GM12892 (cell line): ENCODE measurements at regions not wholly inside any gene's neighbourhood (a gene's known extent, or its start where the extent isn't known, plus 50 kb on each side); places are given as distances from the start of the nearest gene placed in this dataset.

ENCODE experiments used
- DNase-seq: peaks from one replicate; pipeline ENCODE4 v3.0.0; 2011; ENCODE audit not compliant: insufficient read length
- FAIRE-seq: peaks from 2 replicates; lab custom pipeline; 2011; peaks lifted over from hg19 to GRCh38; lab: Jason Lieb, UNC
- POLR2A ChIP-seq: IDR thresholded peaks from 2 replicates; pipeline ENCODE4 v1.6.1; 2011; ENCODE audit warnings: low read depth, low read length, control low read depth
- POLR2AphosphoS5 ChIP-seq: IDR thresholded peaks from 2 replicates; pipeline ENCODE4 v1.6.1; 2011; ENCODE audit warnings: low read depth, low read length, control low read depth
- TAF1 ChIP-seq: IDR thresholded peaks from 2 replicates; pipeline ENCODE4 v1.6.1; 2011; ENCODE audit warnings: low read depth, mild to moderate bottlenecking, control low read depth, low read length, borderline replicate concordance

DNA sequence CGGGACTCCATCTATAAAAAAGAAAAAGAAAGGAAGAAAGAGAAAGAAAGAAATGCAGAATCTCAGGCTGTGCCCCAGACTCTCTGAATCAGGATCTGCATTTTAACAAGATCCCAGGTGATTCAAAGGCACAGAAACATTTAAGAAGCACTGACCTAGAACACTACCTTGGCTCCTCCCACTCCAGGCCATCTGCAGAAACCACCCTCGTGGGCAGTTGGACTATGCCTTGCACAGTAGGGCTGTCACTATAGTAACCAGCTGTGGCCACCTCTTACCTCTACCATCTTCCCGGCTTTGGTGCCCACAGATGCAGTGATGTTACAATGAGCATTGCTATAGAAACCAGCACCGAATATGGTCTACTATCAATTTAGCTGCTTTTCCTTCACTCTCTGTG, 110.9 kb upstream of the PWP1 start:
- no peak for FAIRE-seq
- DNase-seq = no peak
- TF ChIP-seq POLR2A = no peak
- TF ChIP-seq POLR2AphosphoS5 = no peak
- TF ChIP-seq TAF1 = no peak

DNA sequence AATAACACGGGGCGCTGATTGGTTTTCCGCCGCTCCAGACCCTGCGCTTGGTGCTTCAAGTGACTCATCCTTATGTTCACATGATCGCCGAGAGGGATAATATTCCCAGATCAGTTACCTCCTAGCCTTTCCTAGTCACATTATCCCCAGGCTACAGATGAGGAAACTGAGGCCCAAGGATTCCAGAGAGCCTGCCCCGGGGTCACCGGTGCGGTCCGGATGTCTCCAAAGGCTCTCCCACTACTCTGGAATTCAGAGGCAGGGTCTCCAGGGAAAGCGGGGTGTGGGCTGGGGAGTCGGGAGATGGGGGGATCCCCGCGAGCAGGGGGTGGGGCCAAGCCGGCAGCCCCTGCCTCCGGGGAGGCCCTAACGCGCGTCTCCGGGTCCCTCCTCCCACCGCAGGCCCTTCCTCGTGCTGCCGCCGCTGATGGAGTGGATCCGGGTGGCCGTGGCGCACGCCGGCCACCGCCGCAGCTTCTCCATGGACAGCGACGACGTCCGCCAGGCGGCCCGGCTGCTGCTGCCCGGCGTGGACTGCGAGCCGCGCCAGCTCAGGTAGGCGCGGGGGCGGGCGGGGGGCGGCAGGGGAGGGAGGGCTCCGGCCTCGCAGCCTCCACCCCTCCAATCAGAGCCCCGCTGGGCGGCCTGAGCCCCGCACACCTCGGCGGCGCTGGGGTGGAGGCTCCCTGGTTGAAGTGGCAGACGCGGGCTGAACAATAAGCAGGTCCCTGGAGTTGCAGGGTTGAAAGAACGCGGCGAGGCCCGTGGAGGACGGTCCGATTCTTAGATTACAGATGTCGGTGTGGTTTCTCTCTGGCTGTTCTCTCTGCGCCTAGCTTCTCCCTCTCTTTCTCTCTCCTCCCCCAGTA, 104.6 kb upstream of the PWP1 start:
- TF ChIP-seq POLR2AphosphoS5 = no peak
- TF ChIP-seq TAF1 = no peak
- no peak for TF ChIP-seq POLR2A
- DNase-seq (no peak), FAIRE-seq (no peak)

DNA sequence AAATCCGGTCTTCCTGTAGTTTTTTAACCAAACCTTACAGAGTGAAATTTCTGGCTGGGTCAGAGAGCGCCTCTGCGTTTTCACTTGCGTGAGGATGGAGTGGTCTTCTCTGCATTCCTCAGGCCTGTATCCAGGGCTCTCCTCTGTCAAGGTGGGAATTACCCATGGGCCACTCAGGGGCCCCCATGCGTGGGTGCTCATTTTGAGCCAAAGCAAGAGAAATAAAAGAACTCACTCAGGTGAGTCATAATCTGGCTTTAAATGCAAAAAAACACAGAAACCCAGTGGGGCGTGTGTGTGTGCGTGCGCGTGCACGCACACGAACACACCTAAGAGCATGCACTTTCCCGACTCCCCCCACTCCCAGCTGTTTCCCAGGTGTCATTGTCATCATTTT, 104.0 kb upstream of the PWP1 start:
- DNase-seq = no peak
- no peak for FAIRE-seq
- no peak for TF ChIP-seq POLR2AphosphoS5
- no peak for TF ChIP-seq POLR2A
- TF ChIP-seq TAF1 = no peak

DNA sequence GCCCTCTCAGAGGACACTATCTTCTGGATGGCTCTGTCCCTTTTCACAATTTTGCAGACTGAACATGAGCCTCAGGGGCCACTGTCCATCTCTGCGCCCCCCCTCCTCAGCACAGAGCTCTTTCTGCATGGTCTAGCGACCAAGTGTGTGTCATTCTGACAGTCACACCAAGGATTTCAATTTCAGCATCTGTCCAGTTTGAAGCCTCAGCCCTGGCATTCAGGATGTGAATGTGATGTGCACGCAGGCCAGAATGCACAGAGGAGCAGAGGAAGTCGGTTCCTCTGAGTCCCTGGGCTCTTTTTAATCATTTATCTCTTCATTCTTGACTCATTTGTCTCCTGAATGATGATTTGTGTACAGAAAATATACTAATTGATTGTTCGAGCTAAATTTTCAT, 102.0 kb upstream of the PWP1 start:
- no peak for TF ChIP-seq POLR2A
- no peak for TF ChIP-seq POLR2AphosphoS5
- TF ChIP-seq TAF1 = no peak
- DNase-seq = no peak
- no peak for FAIRE-seq

DNA sequence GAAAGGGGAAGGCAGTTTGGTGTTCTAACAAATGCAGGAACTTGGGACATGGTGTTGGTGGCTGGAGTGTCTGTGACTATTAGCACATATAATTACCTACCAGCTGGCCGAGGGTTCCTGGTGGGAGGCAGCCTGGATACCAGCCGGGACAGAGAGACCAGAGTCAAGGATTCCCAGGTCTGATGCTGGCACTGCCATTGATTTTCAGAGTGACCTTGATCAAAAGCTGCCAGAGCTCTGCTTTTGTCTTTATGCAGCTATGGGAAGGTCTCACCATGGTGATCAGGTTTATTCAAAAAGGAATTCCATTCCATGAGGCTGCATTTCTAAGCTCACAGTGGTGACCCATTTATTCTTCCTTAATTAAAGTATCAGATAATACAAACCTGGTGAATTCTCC, 101.0 kb upstream of the PWP1 start:
- FAIRE-seq = no peak
- TF ChIP-seq TAF1 (no peak), POLR2AphosphoS5 (no peak), POLR2A (no peak)

DNA sequence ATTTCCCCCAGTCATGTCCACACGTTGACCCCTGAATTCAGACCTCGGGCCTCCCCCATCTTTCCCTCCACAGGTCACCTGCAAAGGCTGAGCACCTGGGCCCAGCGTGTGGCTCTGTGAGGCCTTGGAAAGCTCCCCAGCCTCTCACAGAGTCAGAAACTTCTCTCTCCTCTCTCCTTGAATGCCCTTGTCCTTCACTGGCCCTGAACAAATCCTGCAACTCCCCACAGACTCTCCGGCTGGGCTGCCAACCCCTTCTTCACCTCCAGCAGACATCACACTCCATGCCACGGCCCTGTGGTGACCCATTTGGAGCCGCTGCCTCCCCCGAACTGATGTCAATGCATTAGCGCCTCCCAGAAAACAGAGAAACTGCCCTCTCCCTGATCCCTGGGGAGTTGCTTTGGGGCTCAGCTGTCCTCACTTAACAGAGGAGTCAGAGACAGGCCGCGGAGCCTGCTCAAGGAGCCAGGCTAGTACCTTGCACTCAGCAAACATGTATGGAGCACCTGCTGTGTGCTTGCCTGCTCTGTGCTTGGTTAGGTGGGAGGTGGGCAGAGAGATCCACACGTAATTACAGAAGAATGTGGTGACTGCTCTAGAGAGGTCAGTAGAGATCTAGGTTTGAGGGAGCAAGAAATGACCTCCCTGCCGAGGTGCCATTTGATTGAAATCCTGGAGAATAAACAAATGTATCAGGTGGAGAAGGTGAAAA, 99.2 kb upstream of the PWP1 start:
- TF ChIP-seq POLR2AphosphoS5 = no peak
- TF ChIP-seq TAF1 = no peak
- no peak for TF ChIP-seq POLR2A
- DNase-seq = no peak
- no peak for FAIRE-seq

More for the DNA sequence above, 101.0 kb upstream of the PWP1 start:
- DNase-seq = no peak

DNA sequence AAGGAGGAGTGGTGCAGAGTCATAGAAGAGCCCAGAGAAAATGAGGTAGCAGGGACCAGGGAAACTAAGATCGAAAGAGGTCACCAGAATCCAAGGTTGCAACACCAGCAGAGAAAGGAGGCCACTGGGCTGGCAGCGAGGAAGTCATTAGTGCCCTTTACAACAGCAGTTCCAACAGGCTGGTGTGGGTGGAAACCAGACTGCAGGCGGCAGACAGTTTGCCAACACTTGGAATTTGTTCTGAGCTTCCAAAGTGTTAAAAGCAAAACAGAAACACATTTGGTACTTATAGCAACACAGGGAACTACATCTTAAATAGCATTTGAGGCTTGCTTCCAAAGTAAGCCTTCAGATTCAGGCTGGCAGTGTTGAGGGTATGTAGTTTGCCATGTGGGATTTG, 95.2 kb upstream of the PWP1 start:
- DNase-seq = no peak
- FAIRE-seq = no peak

DNA sequence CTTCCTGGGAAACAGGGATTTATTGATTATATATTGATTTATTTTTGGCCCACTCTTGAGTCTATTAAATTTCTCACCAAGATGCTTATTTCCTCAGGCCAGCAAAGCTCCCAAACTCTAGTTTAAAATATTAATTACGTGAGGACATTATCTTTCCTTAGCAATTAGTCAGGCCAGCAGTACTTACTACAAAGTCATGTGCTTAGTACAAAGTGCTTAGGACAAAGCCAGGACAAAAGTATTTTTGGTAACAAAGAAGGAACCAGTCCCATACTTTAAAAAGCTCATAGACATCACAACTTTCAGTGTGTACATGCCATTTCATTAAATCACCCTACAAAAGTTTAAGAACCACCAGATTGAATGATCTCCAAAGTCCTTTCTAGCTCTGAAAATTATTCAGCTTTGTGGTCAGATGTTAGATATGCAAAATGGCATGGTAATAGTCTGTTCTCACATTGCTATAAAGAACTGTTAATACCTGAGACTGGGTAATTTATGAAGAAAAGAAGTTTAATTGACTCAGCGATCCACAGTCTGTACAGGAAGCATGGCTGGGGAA, 94.7 kb upstream of the PWP1 start:
- no peak for DNase-seq
- TF ChIP-seq POLR2AphosphoS5 (no peak), POLR2A (no peak), TAF1 (no peak)
- no peak for FAIRE-seq

More for the DNA sequence above, 95.2 kb upstream of the PWP1 start:
- TF ChIP-seq TAF1 (no peak), POLR2AphosphoS5 (no peak), POLR2A (no peak)

DNA sequence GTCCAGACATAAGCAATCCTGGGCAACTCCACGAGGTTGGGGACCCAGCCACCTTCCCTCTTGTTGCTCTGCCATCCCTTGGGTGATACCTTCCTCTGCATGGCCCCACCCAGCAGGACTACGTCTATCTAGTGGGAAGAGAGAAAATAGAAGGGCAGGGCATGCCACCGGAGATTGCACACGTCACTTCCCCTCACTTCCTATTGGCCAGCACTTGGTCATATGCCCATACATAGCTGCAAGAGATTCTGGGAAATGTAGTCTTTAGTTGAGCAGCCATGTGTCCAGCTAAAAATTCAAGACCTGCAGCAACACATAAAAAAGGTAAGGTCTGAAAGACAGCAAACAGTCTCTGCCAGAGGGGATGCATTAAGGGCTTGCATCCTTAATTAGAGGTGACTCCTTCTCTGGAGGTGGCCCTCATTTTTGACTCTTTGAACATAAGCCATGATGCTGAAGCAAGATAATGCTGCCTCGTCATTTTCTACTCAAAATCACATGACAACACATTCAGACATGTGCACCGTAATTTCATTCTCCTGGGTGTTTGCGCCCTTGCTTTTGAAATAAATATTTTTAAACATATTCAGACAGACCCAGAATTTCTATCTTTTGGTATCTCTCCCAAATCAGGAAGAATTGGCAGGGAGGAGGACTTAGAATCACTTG, 91.8 kb upstream of the PWP1 start:
- FAIRE-seq = no peak
- TF ChIP-seq POLR2AphosphoS5 = no peak
- TF ChIP-seq TAF1 = no peak
- no peak for DNase-seq

DNA sequence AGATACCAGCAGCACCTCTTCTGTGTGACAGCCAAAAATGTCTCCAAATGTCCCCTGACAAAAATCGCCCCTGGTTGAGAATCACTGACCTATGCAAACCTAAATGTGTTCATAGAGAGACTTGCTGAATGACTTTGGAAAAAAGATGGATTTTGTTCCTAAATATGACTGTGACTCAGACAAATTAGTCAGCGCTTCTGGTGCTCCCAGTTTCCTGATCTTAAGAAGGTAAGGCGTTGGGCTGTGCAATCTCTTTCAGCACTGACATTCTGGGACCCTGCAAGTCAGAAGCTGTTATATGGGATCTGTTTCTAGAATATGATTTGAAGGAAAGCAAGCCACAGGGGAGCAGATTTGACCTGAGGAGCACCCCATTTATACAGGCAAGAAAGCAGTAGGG, 90.6 kb upstream of the PWP1 start:
- no peak for FAIRE-seq
- no peak for TF ChIP-seq TAF1
- no peak for TF ChIP-seq POLR2A
- no peak for TF ChIP-seq POLR2AphosphoS5
- DNase-seq = no peak

DNA sequence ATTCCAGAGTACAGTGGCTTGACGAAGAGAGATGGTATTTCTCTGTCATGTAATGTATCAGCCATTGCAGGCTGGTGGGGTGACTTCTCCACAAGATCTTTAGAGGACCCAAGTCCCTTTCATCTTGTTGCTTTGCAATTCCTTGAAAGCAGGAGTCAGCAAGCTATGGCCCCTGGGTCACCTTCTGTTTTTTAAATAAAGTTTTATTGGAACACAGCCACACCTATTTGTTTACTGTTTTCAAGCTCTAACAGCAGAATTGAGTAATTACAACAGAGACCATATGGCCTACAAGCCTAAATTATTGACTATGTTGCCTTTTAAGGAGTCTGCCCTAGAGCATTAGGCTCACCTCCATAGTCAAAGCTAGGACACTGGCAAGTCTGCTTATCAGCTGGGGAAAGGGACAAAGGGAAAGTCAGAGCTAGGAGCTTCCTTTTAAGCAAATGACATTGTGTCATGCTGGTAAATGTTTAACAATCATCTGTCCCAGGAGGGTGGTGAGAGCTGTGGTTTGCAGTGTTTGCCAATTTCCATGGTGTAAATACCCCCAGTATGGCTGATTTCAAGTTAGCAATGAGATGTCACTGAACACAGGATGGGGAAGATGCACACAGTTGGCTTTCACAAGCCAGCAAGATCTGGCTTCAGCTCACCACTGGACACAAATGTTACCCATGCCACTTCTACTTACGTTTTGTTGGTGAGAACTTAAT, 87.7 kb upstream of the PWP1 start:
- no peak for FAIRE-seq
- TF ChIP-seq POLR2A (no peak), TAF1 (no peak), POLR2AphosphoS5 (no peak)

More for the DNA sequence above, 87.7 kb upstream of the PWP1 start:
- DNase-seq = no peak
